Right lobe of liver (tissue), 6 donors: ENCODE measurements at regions not wholly inside any gene's neighbourhood (a gene's known extent, or its start where the extent isn't known, plus 50 kb on each side); places are given as distances from the start of the nearest gene placed in this dataset.

Source experiments
- ATAC-seq, 4 donors: fragments of 200-7000 bp; cut with Tn5 transposase; one replicate each; pipeline ENCODE4 v1.9.1; 2020; ENCODE audit warnings: mild to moderate bottlenecking in 4 of 4, moderate library complexity in 4 of 4
- DNase-seq, 3 donors: peaks; one replicate each; pipeline ENCODE4 v3.0.0-alpha.2; 2020
- H3K27ac ChIP-seq, 3 donors: fragments of 200-600 bp; one replicate each; pipeline ENCODE4 v1.8.0; 2022
- H3K27me3 ChIP-seq, 2 donors: fragments of 200-600 bp; one replicate each; pipeline ENCODE4 v1.8.0; 2022
- H3K36me3 ChIP-seq, 4 donors: fragments of 200-600 bp; sonication (generic) in 1 of 4; one replicate each; pipeline versions ENCODE4 v1.5.1 to v1.8.0; 2017 to 2022; ENCODE audit warnings: control low read depth in 1 of 4
- H3K4me1 ChIP-seq, 4 donors: fragments of 200-600 bp; sonication (generic) in 1 of 4; one replicate each; pipeline versions ENCODE4 v1.5.1 to v1.8.0; 2017 to 2022; ENCODE audit warnings: control low read depth in 1 of 4
- H3K4me3 ChIP-seq, 3 donors: fragments of 200-600 bp; one replicate each; pipeline ENCODE4 v1.8.0; 2022
- H3K9me3 ChIP-seq, 4 donors: fragments of 200-600 bp; sonication (generic) in 1 of 4; one replicate each; pipeline versions ENCODE4 v1.5.1 to v1.8.0; 2017 to 2022; ENCODE audit warnings: control low read depth in 1 of 4
- POLR2A ChIP-seq: fragments of 450-650 bp; IDR thresholded peaks from one replicate; pipeline ENCODE4 v1.6.1; 2017; ENCODE audit warnings: antibody characterized with exemption, mild to moderate bottlenecking
- WGBS: methylation state at CpG from one replicate; pipeline ENCODE4 v1.1.6; 2018; ENCODE audit warnings: low coverage, low lambda C conversion rate; ENCODE audit not compliant: insufficient coverage; ENCODE audit errors: missing lambda C conversion rate; 5-methylcytosine and 5-hydroxymethylcytosine counted together
- intact Hi-C, 2 donors: fragments of 100-400 bp; cut with DNase I; formaldehyde crosslinking; loops; one replicate each; pipeline versions ENCODE4 v1.11.2 to v1.14.1; 2022
- TF ChIP-seq, protein P1 (sequence below), 4 donors: fragments of 200-600 bp in 3 of 4; fragments of 450-650 bp in 1 of 4; IDR thresholded peaks; one replicate each; pipeline versions ENCODE4 v1.5.1 to v1.8.0; 2016 to 2022; ENCODE audit warnings: antibody characterized with exemption in 4 of 4, mild to moderate bottlenecking in 2 of 4
- donor health status: DM: no; HTN: yes; CAD: no.
- donor health status: DM: no; HTN: no; CAD: no.
- donor health status: DM: no; HTN: no; CAD: no.
- donor health status: DM: no; HTN: yes; CAD: no.
- donor health status: DM: no; HTN: yes; CAD: no.

DNA sequence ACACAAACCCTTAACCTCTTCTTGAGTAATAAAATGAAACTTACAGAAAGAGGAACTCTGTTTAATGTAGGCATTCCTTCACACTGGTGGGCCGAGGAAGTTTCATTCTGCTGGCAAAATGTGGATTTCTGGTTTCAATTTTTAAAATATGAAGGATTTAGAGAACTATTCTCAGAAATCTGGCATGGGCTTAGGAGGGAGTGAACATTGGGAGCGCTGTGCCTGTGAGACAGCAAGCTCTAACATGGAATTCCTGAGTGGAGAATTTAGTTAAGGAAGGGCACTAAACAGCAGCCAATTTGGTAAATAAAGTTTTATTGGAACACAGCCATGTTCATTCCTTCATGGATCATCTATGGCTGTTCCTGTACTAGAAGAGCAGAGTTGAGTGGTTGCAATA lies 751.8 kb upstream of the IGFBP3 start:
- ATAC-seq = no peak
- intact Hi-C loops = no loop called here
- 91% methylated on average over 2 of the region's 2 CpGs for WGBS

DNA sequence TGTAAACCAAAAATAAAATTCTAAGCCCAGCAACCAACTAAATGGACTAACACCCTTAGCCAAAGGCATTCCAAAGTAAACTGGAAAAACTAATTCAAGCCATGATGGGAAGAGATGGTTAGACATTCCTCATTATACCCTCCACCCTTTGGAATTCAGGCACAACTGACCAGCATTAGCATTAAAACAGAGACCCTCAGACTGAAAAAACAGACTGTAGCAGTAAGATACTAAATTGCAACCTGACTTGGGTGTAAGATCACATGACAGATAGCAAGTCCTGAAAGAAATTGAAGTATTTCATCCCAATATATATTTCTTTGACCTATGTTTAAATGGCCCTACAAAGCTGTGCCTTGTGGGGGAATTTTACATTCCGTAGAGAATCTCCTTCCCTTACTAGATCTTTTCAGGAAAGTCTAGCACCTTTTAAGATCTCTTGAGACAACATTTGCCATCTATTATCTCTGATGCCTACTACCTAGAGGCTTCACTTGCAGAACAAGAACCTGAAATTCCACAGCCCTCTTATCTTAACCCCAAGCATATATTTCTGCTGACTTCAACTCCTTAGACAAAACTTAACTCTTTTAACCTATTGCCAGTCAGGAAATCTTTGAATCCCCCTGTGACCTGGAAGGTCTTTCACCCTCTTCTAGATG lies 750.2 kb upstream of the IGFBP3 start:
- intact Hi-C loops = no loop called here
- DNase-seq (no peak), ATAC-seq (no peak)
- Histone ChIP-seq H3K27me3 (no peaks in the 10 kb centered on the region), H3K4me1 (no peaks in the 10 kb centered on the region), H3K36me3 (no peaks in the 10 kb centered on the region), H3K27ac (no peak overlapping the region), H3K9me3 (no peaks in the 10 kb centered on the region), H3K4me3 (no peak overlapping the region)
- 75% methylated on average over 1 of the region's 1 CpG for WGBS
- no peak for TF ChIP-seq POLR2A
- TF ChIP-seq, protein P1, sequence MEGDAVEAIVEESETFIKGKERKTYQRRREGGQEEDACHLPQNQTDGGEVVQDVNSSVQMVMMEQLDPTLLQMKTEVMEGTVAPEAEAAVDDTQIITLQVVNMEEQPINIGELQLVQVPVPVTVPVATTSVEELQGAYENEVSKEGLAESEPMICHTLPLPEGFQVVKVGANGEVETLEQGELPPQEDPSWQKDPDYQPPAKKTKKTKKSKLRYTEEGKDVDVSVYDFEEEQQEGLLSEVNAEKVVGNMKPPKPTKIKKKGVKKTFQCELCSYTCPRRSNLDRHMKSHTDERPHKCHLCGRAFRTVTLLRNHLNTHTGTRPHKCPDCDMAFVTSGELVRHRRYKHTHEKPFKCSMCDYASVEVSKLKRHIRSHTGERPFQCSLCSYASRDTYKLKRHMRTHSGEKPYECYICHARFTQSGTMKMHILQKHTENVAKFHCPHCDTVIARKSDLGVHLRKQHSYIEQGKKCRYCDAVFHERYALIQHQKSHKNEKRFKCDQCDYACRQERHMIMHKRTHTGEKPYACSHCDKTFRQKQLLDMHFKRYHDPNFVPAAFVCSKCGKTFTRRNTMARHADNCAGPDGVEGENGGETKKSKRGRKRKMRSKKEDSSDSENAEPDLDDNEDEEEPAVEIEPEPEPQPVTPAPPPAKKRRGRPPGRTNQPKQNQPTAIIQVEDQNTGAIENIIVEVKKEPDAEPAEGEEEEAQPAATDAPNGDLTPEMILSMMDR (IDR thresholded peaks at IDR 0.05) = no peak

More for the DNA sequence above, 751.8 kb upstream of the IGFBP3 start:
- DNase-seq = no peak
- TF ChIP-seq, protein P1 (IDR thresholded peaks at IDR 0.05) = no peak
- H3K36me3 ChIP-seq = no peaks in the 10 kb centered on the region
- no peak overlapping the region for H3K4me3 ChIP-seq
- no peaks in the 10 kb centered on the region for H3K9me3 ChIP-seq
- H3K27me3 ChIP-seq = no peaks in the 10 kb centered on the region
- no peaks in the 10 kb centered on the region for H3K4me1 ChIP-seq
- no peak overlapping the region for H3K27ac ChIP-seq

DNA sequence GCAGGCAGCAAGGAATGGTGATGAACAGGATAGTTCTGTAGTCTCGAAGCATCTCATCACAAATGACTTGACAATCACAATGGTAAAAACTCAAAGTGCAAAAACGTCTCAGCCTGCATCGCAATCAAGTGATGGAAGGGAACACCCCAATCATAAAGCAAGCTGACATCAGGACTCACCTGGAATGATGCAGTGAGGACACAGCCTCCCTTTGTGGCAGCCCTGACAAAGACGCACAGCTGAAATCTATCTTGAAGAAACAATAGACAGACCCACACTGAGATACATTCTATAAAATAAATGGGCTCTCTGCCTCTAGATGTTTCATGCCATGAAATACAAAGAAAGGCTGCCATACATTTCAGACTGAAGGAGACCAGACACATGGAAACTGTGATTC lies 748.0 kb upstream of the IGFBP3 start:
- Histone ChIP-seq H3K4me3 (no peak overlapping the region), H3K27me3 (no peaks in the 10 kb centered on the region), H3K36me3 (no peaks in the 10 kb centered on the region), H3K27ac (no peak overlapping the region), H3K9me3 (no peaks in the 10 kb centered on the region), H3K4me1 (no peaks in the 10 kb centered on the region)
- intact Hi-C loops = no loop called here
- no peak for ATAC-seq
- 40% methylated on average over 1 of the region's 4 CpGs for WGBS
- TF ChIP-seq, protein P1 (IDR thresholded peaks at IDR 0.05) = no peak
- no peak for DNase-seq

DNA sequence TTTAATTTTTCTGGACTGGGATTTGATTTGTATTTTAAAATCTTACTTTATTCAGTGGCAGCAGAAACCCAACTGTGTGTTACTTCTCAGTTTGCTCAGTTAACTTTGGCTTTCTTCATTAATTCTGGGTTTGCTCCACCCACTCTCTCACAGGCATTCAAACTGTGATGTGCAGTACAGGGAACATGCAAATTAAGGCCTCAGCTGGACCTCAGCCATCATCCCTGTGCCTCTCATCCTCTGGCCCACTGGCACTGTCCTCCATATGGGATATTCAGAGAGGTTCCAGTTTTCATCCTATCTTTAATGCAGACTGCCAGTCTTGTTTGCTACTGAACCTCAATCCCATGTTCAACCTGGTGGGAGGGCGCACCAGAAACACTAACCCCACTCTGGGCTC lies 743.4 kb upstream of the IGFBP3 start:
- no peak for ATAC-seq
- Histone ChIP-seq H3K27me3 (no peaks in the 10 kb centered on the region), H3K4me3 (no peak overlapping the region), H3K36me3 (no peaks in the 10 kb centered on the region), H3K9me3 (no peaks in the 10 kb centered on the region), H3K4me1 (no peaks in the 10 kb centered on the region), H3K27ac (no peak overlapping the region)
- TF ChIP-seq, protein P1 (IDR thresholded peaks at IDR 0.05) = no peak
- no peak for TF ChIP-seq POLR2A
- intact Hi-C loops = no loop called here
- no peak for DNase-seq
- WGBS = 86% methylated on average over 1 of the region's 1 CpG

DNA sequence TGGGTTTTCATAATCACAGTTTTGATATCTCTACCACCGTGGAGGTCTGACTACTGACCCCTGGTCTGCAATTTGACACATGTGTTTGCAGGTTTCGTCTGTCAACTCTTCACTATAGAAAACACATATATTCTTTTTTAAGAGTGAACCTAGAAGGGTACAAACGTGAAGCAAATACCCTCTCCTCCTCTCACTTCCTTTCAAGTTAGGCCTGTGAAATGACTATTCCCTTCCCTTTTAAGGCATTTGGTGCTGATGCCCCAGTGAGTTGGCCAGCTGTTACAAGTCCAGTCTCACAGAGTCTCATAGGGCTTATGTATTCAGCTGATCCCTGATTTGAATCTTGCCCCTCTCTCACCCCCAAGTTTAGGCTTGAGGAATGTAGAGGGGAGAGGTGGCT lies 742.0 kb upstream of the IGFBP3 start:
- H3K27ac ChIP-seq = no peak overlapping the region
- WGBS = 60% methylated on average over 3 of the region's 3 CpGs
- intact Hi-C loops = no loop called here
- DNase-seq (no peak), ATAC-seq (no peak)
- H3K9me3 ChIP-seq = no peaks in the 10 kb centered on the region
- no peak overlapping the region for H3K4me3 ChIP-seq
- H3K36me3 ChIP-seq = no peaks in the 10 kb centered on the region
- no peaks in the 10 kb centered on the region for H3K4me1 ChIP-seq
- no peaks in the 10 kb centered on the region for H3K27me3 ChIP-seq
- TF ChIP-seq, protein P1 (IDR thresholded peaks at IDR 0.05) = no peak
- TF ChIP-seq POLR2A = no peak
